Esophagus squamous epithelium (tissue), 4 donors: ENCODE measurements at regions not wholly inside any gene's neighbourhood (a gene's known extent, or its start where the extent isn't known, plus 50 kb on each side); places are given as distances from the start of the nearest gene placed in this dataset.

Experiments used
- POLR2A ChIP-seq, 4 donors: fragments of 450-650 bp; IDR thresholded peaks; one replicate each; pipeline ENCODE4 v1.6.1; 2017; ENCODE audit warnings: antibody characterized with exemption in 4 of 4, mild to moderate bottlenecking in 4 of 4, moderate library complexity in 3 of 4
- TF ChIP-seq, protein P1 (sequence below), 6 experiments: fragments of 450-650 bp in 4 of 6; fragments of 200-600 bp in 2 of 6; sonication (generic) in 2 of 6; IDR thresholded peaks; one replicate each; pipeline ENCODE4 v1.5.1; 2016 to 2019; ENCODE audit warnings: antibody characterized with exemption in 6 of 6, mild to moderate bottlenecking in 4 of 6, moderate library complexity in 4 of 6

GRCh38 chr2:164039270-164039669 lies 303.5 kb upstream of the FIGN start:
- TF ChIP-seq, protein P1, sequence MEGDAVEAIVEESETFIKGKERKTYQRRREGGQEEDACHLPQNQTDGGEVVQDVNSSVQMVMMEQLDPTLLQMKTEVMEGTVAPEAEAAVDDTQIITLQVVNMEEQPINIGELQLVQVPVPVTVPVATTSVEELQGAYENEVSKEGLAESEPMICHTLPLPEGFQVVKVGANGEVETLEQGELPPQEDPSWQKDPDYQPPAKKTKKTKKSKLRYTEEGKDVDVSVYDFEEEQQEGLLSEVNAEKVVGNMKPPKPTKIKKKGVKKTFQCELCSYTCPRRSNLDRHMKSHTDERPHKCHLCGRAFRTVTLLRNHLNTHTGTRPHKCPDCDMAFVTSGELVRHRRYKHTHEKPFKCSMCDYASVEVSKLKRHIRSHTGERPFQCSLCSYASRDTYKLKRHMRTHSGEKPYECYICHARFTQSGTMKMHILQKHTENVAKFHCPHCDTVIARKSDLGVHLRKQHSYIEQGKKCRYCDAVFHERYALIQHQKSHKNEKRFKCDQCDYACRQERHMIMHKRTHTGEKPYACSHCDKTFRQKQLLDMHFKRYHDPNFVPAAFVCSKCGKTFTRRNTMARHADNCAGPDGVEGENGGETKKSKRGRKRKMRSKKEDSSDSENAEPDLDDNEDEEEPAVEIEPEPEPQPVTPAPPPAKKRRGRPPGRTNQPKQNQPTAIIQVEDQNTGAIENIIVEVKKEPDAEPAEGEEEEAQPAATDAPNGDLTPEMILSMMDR (IDR thresholded peaks at IDR 0.05) = no peak
- no peak for TF ChIP-seq POLR2A (IDR thresholded peaks at IDR 0.05)
